ENCODE measurements at regions not wholly inside any gene's neighbourhood (a gene's known extent, or its start where the extent isn't known, plus 50 kb on each side); places are given as distances from the start of the nearest gene placed in this dataset.

DNA sequence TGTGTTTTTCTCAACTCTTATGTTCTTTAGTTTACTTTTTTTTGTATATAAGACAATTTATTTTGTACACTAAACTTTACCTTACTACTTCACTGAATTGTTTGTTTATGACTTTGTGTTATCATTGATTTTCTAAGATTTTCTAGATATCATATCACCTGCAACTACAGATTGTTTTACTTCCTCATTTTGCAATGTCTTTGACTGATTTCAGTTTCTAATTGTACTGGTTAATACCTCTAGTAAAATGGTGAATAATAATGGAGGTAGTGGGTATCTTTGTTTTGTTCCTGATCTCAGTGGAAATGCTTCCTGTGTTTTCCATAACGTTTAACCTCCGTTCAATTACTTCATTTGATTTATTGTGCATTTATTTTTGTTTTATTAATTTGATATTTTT is 490.2 kb downstream of the TLL1 start:
- H3K79me2 ChIP-seq (ENCODE audit: low read depth) = no peaks in the 10 kb centered on the region
- no peak for TF ChIP-seq EZH2phosphoT487 (IDR thresholded peaks at IDR 0.05)
- TF ChIP-seq EZH2 (IDR thresholded peaks at IDR 0.05) = no peak
- TF ChIP-seq, protein P1, sequence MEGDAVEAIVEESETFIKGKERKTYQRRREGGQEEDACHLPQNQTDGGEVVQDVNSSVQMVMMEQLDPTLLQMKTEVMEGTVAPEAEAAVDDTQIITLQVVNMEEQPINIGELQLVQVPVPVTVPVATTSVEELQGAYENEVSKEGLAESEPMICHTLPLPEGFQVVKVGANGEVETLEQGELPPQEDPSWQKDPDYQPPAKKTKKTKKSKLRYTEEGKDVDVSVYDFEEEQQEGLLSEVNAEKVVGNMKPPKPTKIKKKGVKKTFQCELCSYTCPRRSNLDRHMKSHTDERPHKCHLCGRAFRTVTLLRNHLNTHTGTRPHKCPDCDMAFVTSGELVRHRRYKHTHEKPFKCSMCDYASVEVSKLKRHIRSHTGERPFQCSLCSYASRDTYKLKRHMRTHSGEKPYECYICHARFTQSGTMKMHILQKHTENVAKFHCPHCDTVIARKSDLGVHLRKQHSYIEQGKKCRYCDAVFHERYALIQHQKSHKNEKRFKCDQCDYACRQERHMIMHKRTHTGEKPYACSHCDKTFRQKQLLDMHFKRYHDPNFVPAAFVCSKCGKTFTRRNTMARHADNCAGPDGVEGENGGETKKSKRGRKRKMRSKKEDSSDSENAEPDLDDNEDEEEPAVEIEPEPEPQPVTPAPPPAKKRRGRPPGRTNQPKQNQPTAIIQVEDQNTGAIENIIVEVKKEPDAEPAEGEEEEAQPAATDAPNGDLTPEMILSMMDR (IDR thresholded peaks at IDR 0.05) = no peak
- no peaks in the 10 kb centered on the region for H3F3A ChIP-seq (ENCODE audit: low read depth)
- peaks cover 6% of the 10 kb centered on the region for H3K4me1 ChIP-seq
- H3K4me2 ChIP-seq = no peak overlapping the region
- Mint-ChIP-seq H3K27me3 (ENCODE audit: insufficient read depth, low read depth) (no peaks in the 10 kb centered on the region), H3K27ac (no peak overlapping the region), H3K36me3 (no peaks in the 10 kb centered on the region), H3K9me3 (no peaks in the 10 kb centered on the region), H3K4me1 (peaks cover 3% of the 10 kb centered on the region), H3K4me3 (no peak overlapping the region)
- no peaks in the 10 kb centered on the region for H3K9me3 ChIP-seq (ENCODE audit: low read depth)
- no peak for DNase-seq (ENCODE audit: low spot score)
- H3K27ac ChIP-seq = no peak overlapping the region
- H2AFZ ChIP-seq (replicated peaks) = no peak overlapping the region
- H3K9ac ChIP-seq = no peak overlapping the region
- no peaks in the 10 kb centered on the region for H3K36me3 ChIP-seq
- no peaks in the 10 kb centered on the region for H3K27me3 ChIP-seq
- no peaks in the 10 kb centered on the region for H4K20me1 ChIP-seq (ENCODE audit: low read depth)
- H3K4me3 ChIP-seq = no peak overlapping the region

DNA sequence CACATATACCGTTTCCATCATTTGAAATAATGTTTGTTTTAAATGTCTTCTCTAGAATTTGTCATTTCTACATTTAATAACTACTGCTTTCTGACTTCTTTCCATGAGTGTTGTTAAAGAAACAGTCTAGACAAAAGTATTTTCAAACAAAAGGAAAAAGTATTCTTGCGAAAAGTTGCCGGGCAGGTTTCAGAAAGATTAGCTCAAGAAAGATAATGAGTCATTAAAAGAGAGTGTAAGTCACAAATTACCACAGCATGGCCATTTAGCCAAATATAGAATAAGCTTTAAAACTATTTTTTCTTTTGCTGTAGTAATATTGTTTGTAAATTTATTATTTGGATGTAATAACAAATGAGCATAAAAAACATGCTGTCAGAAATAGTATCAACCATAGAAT is 493.0 kb downstream of the TLL1 start:
- no peak for DNase-seq (ENCODE audit: low spot score)
- H3F3A ChIP-seq (ENCODE audit: low read depth) = no peaks in the 10 kb centered on the region
- H3K9ac ChIP-seq = no peak overlapping the region
- no peaks in the 10 kb centered on the region for H3K27me3 ChIP-seq
- Mint-ChIP-seq H3K9me3 (peaks cover under 1% of the 10 kb centered on the region), H3K27me3 (ENCODE audit: insufficient read depth, low read depth) (no peaks in the 10 kb centered on the region), H3K4me1 (no peaks in the 10 kb centered on the region), H3K36me3 (no peaks in the 10 kb centered on the region), H3K27ac (no peak overlapping the region), H3K4me3 (no peak overlapping the region)
- no peaks in the 10 kb centered on the region for H4K20me1 ChIP-seq (ENCODE audit: low read depth)
- H3K79me2 ChIP-seq (ENCODE audit: low read depth) = no peaks in the 10 kb centered on the region
- H3K36me3 ChIP-seq = no peaks in the 10 kb centered on the region
- H3K4me1 ChIP-seq = peaks cover 5% of the 10 kb centered on the region
- no peaks in the 10 kb centered on the region for H3K9me3 ChIP-seq (ENCODE audit: low read depth)
- no peak overlapping the region for H2AFZ ChIP-seq (replicated peaks)
- H3K27ac ChIP-seq = no peak overlapping the region
- no peak overlapping the region for H3K4me3 ChIP-seq
- TF ChIP-seq EZH2 (IDR thresholded peaks at IDR 0.05) = no peak
- TF ChIP-seq EZH2phosphoT487 (IDR thresholded peaks at IDR 0.05) = no peak
- TF ChIP-seq, protein P1 (IDR thresholded peaks at IDR 0.05) = no peak
- H3K4me2 ChIP-seq = no peak overlapping the region

DNA sequence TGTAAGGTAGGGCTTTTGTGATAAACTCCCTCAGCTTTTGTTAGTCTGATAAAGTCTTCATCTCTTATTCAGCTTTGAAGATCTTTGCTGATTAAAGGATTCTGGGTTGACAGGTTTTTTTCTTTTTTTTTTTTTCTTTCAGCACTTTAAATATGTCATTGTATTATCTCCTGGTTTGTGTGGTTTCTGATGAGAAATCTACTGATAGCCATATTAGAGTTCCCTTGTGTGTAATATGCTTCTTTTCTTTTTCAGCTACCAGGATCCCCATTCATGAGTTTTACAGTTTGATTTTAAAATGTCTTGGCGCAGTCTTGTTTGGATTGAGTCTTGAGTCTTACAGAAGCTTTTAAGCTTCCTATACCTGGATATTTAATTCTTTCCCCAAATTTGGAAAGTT is 504.5 kb downstream of the TLL1 start:
- H3K9ac ChIP-seq = no peak overlapping the region
- H3K9me3 ChIP-seq (ENCODE audit: low read depth) = no peaks in the 10 kb centered on the region
- H3F3A ChIP-seq (ENCODE audit: low read depth) = no peaks in the 10 kb centered on the region
- no peak for DNase-seq (ENCODE audit: low spot score)
- H4K20me1 ChIP-seq (ENCODE audit: low read depth) = no peaks in the 10 kb centered on the region
- no peak overlapping the region for H2AFZ ChIP-seq (replicated peaks)
- no peak overlapping the region for H3K4me3 ChIP-seq
- H3K27me3 ChIP-seq = no peaks in the 10 kb centered on the region
- no peak overlapping the region for H3K27ac Mint-ChIP-seq
- no peaks in the 10 kb centered on the region for H3K4me1 ChIP-seq
- peaks cover 2% of the 10 kb centered on the region for H3K27me3 Mint-ChIP-seq (ENCODE audit: insufficient read depth, low read depth)
- no peaks in the 10 kb centered on the region for H3K36me3 ChIP-seq
- no peaks in the 10 kb centered on the region for H3K79me2 ChIP-seq (ENCODE audit: low read depth)
- H3K4me2 ChIP-seq = no peak overlapping the region
- H3K9me3 Mint-ChIP-seq = peaks cover 22% of the 10 kb centered on the region
- H3K4me3 Mint-ChIP-seq = no peak overlapping the region
- H3K36me3 Mint-ChIP-seq = no peaks in the 10 kb centered on the region
- H3K27ac ChIP-seq = no peak overlapping the region
- TF ChIP-seq, protein P1 (IDR thresholded peaks at IDR 0.05) = no peak
- no peak for TF ChIP-seq EZH2 (IDR thresholded peaks at IDR 0.05)
- no peak for TF ChIP-seq EZH2phosphoT487 (IDR thresholded peaks at IDR 0.05)
- no peaks in the 10 kb centered on the region for H3K4me1 Mint-ChIP-seq
